Hepatocyte (in vitro differentiated cells): ENCODE measurements at regions not wholly inside any gene's neighbourhood (a gene's known extent, or its start where the extent isn't known, plus 50 kb on each side); places are given as distances from the start of the nearest gene placed in this dataset.

Experiments
- DNase-seq: peaks from one replicate; pipeline ENCODE4 v3.0.0-alpha.2; 2016; ENCODE audit warnings: low spot score
- H2AFZ ChIP-seq: fragments of 200-600 bp; sonication (generic); 2 replicates; pipeline ENCODE4 v1.6.0; 2016; ENCODE audit warnings: antibody characterized with exemption, mild to moderate bottlenecking
- H3K27ac ChIP-seq: fragments of 200-600 bp; sonication (generic); 2 replicates; pipeline ENCODE4 v1.5.1; 2016; ENCODE audit warnings: mild to moderate bottlenecking
- H3K27me3 ChIP-seq: fragments of 200-600 bp; sonication (generic); 2 replicates; pipeline ENCODE4 v1.6.1; 2016
- H3K36me3 ChIP-seq: fragments of 200-600 bp; sonication (generic); replicated peaks from 2 replicates; pipeline ENCODE4 v1.5.1; 2016; ENCODE audit warnings: low read depth; ENCODE audit not compliant: insufficient read depth
- H3K4me1 ChIP-seq: fragments of 200-600 bp; sonication (generic); 2 replicates; pipeline ENCODE4 v1.5.1; 2016; ENCODE audit warnings: mild to moderate bottlenecking, moderate library complexity; ENCODE audit not compliant: insufficient read depth
- H3K4me2 ChIP-seq: fragments of 200-600 bp; sonication (generic); 2 replicates; pipeline ENCODE4 v1.6.0; 2016
- H3K4me3 ChIP-seq: fragments of 200-600 bp; sonication (generic); 2 replicates; pipeline ENCODE4 v1.5.1; 2016; ENCODE audit warnings: mild to moderate bottlenecking
- H3K79me2 ChIP-seq: fragments of 200-600 bp; sonication (generic); 2 replicates; pipeline ENCODE4 v1.6.0; 2017; ENCODE audit warnings: mild to moderate bottlenecking
- H3K9me2 ChIP-seq: fragments of 200-600 bp; sonication (generic); replicated peaks from 2 replicates; pipeline ENCODE4 v1.6.0; 2017; ENCODE audit warnings: mild to moderate bottlenecking; ENCODE audit not compliant: insufficient read depth
- H3K9me3 ChIP-seq: fragments of 200-600 bp; sonication (generic); 2 replicates; pipeline ENCODE4 v1.5.1; 2016; ENCODE audit warnings: low read depth, mild to moderate bottlenecking
- H4K20me1 ChIP-seq: fragments of 200-600 bp; sonication (generic); 2 replicates; pipeline ENCODE4 v1.6.0; 2016; ENCODE audit warnings: mild to moderate bottlenecking; ENCODE audit not compliant: insufficient read depth, poor library complexity, severe bottlenecking
- CTCF ChIP-seq: fragments of 200-600 bp; sonication (generic); IDR thresholded peaks from 2 replicates; pipeline ENCODE4 v1.5.1; 2016; ENCODE audit warnings: antibody characterized with exemption, mild to moderate bottlenecking; ENCODE audit not compliant: poor library complexity
- EZH2 ChIP-seq: fragments of 200-600 bp; sonication (generic); IDR thresholded peaks from 2 replicates; pipeline ENCODE4 v1.6.1; 2016; ENCODE audit warnings: antibody characterized with exemption, mild to moderate bottlenecking, borderline replicate concordance
- EZH2phosphoT487 ChIP-seq: fragments of 200-600 bp; sonication (generic); IDR thresholded peaks from one replicate; pipeline ENCODE4 v1.6.1; 2018; ENCODE audit warnings: antibody characterized with exemption, mild to moderate bottlenecking, low read depth, moderate library complexity; ENCODE audit not compliant: unreplicated experiment, severe bottlenecking
- WGBS: methylation state at CpG from one replicate; pipeline ENCODE4 v1.1.6; 2016; ENCODE audit warnings: low lambda C conversion rate; ENCODE audit errors: missing lambda C conversion rate; 5-methylcytosine and 5-hydroxymethylcytosine counted together

GRCh38 chr5:3036041-3036788 lies 284.7 kb upstream of the IRX2 start:
- H3K36me3 ChIP-seq: no peaks in the 10 kb centered on the region
- TF ChIP-seq EZH2phosphoT487: no peak
- no peak for TF ChIP-seq CTCF
- TF ChIP-seq EZH2: no peak
- H3K27me3 ChIP-seq: no peaks in the 10 kb centered on the region
- H3K4me1 ChIP-seq: no peaks in the 10 kb centered on the region
- H4K20me1 ChIP-seq: no peaks in the 10 kb centered on the region
- no peak overlapping the region for H2AFZ ChIP-seq
- DNase-seq: no peak
- no peaks in the 10 kb centered on the region for H3K79me2 ChIP-seq
- H3K9me2 ChIP-seq: no peaks in the 10 kb centered on the region
- no peaks in the 10 kb centered on the region for H3K9me3 ChIP-seq
- H3K4me3 ChIP-seq: no peak overlapping the region
- 82% methylated on average over 14 of the region's 14 CpGs for WGBS
- H3K4me2 ChIP-seq: no peak overlapping the region
- H3K27ac ChIP-seq: no peak overlapping the region

DNA sequence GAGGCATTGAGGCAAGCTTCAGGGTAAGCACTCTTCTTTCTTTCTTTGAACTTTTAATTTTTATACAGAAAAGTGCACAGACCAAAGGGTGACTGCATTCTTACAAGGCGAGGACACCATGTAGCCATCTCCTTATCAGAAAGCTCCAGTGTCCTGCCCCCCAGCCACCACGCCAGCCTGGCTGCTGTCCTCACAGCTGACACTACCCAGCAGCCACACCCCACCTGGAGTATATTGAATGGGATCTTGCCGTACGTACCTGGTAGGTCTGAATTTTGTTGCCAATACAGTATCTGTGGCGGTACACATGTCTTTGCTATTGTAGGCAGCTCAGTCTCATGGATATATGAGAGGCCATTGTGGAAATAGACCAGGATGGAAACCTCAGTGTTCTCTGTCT lies 284.0 kb upstream of the IRX2 start:
- H3K27me3 ChIP-seq: no peaks in the 10 kb centered on the region
- H3K4me3 ChIP-seq: no peak overlapping the region
- TF ChIP-seq CTCF: no peak
- TF ChIP-seq EZH2phosphoT487: no peak
- no peak for TF ChIP-seq EZH2
- H3K9me2 ChIP-seq: no peaks in the 10 kb centered on the region
- H3K36me3 ChIP-seq: no peaks in the 10 kb centered on the region
- WGBS: 89% methylated on average over 5 of the region's 5 CpGs
- no peaks in the 10 kb centered on the region for H3K4me1 ChIP-seq
- H3K27ac ChIP-seq: no peak overlapping the region
- no peaks in the 10 kb centered on the region for H4K20me1 ChIP-seq
- H3K9me3 ChIP-seq: no peaks in the 10 kb centered on the region
- no peak overlapping the region for H2AFZ ChIP-seq
- H3K79me2 ChIP-seq: no peaks in the 10 kb centered on the region
- no peak overlapping the region for H3K4me2 ChIP-seq
- DNase-seq: no peak

DNA sequence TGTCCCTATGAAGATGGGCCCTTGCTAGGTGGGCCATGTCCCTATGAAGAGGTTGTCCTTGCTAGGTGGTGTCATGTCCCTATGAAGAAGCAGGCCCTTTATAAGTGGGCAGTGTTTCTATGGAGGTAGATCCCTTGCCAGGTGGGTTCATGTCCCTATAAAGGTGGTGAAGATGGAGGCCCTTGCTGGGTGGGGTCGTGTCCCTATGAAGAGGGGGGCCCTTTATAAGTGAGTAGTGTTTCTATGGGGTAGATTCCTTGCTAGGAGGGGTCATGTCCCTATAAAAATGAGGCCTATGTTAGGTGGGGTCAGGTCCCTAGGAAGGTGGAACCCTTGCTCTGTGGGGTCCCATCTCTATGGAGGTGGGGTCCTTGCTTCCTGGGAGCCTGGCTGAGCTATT lies 283.4 kb upstream of the IRX2 start:
- no peak for DNase-seq
- Histone ChIP-seq H3K27ac (no peak overlapping the region), H3K4me1 (no peaks in the 10 kb centered on the region), H3K4me3 (no peak overlapping the region), H3K9me3 (no peaks in the 10 kb centered on the region), H3K9me2 (no peaks in the 10 kb centered on the region), H2AFZ (no peak overlapping the region), H3K27me3 (no peaks in the 10 kb centered on the region), H3K4me2 (no peak overlapping the region), H4K20me1 (no peaks in the 10 kb centered on the region), H3K79me2 (no peaks in the 10 kb centered on the region), H3K36me3 (no peaks in the 10 kb centered on the region)
- TF ChIP-seq EZH2: no peak
- no peak for TF ChIP-seq EZH2phosphoT487
- TF ChIP-seq CTCF: no peak
- WGBS: 64% methylated on average over 1 of the region's 1 CpG

- Histone ChIP-seq H3K36me3 (no peaks in the 10 kb centered on the region), H3K9me3 (no peaks in the 10 kb centered on the region), H3K4me1 (no peaks in the 10 kb centered on the region), H3K27ac (no peak overlapping the region), H3K79me2 (no peaks in the 10 kb centered on the region), H4K20me1 (no peaks in the 10 kb centered on the region), H3K4me2 (no peak overlapping the region), H3K4me3 (no peak overlapping the region), H2AFZ (no peak overlapping the region), H3K9me2 (no peaks in the 10 kb centered on the region), H3K27me3 (no peaks in the 10 kb centered on the region)
- DNase-seq: no peak
- 92% methylated on average over 3 of the region's 3 CpGs for whole genome bisulfite sequencing
- TF ChIP-seq CTCF (no peak), EZH2 (no peak), EZH2phosphoT487 (no peak)
These were observed 283.0 kb upstream of the IRX2 start for GRCh38 chr5:3034449-3034848.
